ENCODE measurements at regions not wholly inside any gene's neighbourhood (a gene's known extent, or its start where the extent isn't known, plus 50 kb on each side); places are given as distances from the start of the nearest gene placed in this dataset.
A peak's percentile ranks its signal among the peaks of the same experiment; 100 is the strongest.

DNA sequence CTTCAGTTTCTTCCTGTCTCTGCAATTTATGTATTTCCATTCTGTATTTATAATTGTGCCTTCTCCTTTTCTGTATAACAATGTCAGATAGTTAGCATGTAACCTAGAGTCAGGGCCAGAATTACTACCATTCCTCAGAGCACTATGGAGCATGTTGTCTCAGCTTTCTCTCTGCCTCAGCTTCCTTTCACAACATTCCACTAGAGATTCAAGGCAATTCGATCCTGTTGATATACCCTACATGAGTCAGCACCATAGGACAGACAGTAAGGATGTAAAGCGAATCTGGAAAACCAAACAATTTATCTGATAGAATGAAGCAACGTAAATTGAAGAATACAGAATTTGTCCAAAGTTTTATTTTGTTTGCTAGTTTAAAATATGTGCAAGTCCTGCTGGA, 728.3 kb upstream of the SEMA6A start:
- CTCF ChIA-PET = interaction anchor here (1.0 to 1.3 kb wide), 2 partner anchors 14 to 15 kb away, joined by 3 read pairs; no protein-coding TSS in a partner anchor
- H3K27me3 Mint-ChIP-seq (ENCODE audit: low read depth) = no peaks in the 10 kb centered on the region
- no peak for ATAC-seq

DNA sequence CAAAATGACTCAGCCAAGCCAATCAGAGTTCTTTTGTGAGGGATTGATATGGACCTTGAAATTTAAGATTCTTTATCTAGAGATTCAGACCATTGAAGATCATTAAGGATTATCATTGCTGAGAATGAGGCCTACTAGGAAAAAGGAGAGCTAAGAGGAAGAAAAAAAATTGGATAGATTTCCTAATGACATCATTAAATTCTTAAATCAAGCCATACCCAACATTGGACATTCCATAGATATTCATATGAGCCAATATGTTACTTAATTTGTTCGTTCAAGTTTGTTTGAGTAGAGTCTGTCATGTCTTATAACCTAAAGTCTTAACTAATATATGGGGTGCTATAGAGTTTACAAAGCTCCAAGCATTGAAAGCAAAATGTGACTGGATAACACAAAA, 727.9 kb upstream of the SEMA6A start:
- no peak for ATAC-seq
- DNase-seq (ENCODE audit: low spot score) = no peak
- peaks cover 11% of the 10 kb centered on the region for H3K9me3 Mint-ChIP-seq
- ChIA-PET POLR2A (interaction anchor here (0.7 kb wide), 1 partner anchor 23 kb away, joined by 3 read pairs; no protein-coding TSS in a partner anchor), CTCF (interaction anchor here (1.0 to 1.3 kb wide), 2 partner anchors 14 to 16 kb away, joined by 3 read pairs; no protein-coding TSS in a partner anchor)
- no peak overlapping the region for H3K4me3 Mint-ChIP-seq
- H3K27me3 Mint-ChIP-seq (ENCODE audit: low read depth) = no peaks in the 10 kb centered on the region
- H3K4me1 Mint-ChIP-seq = peaks cover 29% of the 10 kb centered on the region
- no peak for TF ChIP-seq ELF4 (CRISPR knock-in tag; IDR thresholded peaks at IDR 0.05; ENCODE audit: low read depth)
- no peak for TF ChIP-seq FOXJ3 (CRISPR knock-in tag; IDR thresholded peaks at IDR 0.05; ENCODE audit: borderline replicate concordance)
- TF ChIP-seq, protein P1, sequence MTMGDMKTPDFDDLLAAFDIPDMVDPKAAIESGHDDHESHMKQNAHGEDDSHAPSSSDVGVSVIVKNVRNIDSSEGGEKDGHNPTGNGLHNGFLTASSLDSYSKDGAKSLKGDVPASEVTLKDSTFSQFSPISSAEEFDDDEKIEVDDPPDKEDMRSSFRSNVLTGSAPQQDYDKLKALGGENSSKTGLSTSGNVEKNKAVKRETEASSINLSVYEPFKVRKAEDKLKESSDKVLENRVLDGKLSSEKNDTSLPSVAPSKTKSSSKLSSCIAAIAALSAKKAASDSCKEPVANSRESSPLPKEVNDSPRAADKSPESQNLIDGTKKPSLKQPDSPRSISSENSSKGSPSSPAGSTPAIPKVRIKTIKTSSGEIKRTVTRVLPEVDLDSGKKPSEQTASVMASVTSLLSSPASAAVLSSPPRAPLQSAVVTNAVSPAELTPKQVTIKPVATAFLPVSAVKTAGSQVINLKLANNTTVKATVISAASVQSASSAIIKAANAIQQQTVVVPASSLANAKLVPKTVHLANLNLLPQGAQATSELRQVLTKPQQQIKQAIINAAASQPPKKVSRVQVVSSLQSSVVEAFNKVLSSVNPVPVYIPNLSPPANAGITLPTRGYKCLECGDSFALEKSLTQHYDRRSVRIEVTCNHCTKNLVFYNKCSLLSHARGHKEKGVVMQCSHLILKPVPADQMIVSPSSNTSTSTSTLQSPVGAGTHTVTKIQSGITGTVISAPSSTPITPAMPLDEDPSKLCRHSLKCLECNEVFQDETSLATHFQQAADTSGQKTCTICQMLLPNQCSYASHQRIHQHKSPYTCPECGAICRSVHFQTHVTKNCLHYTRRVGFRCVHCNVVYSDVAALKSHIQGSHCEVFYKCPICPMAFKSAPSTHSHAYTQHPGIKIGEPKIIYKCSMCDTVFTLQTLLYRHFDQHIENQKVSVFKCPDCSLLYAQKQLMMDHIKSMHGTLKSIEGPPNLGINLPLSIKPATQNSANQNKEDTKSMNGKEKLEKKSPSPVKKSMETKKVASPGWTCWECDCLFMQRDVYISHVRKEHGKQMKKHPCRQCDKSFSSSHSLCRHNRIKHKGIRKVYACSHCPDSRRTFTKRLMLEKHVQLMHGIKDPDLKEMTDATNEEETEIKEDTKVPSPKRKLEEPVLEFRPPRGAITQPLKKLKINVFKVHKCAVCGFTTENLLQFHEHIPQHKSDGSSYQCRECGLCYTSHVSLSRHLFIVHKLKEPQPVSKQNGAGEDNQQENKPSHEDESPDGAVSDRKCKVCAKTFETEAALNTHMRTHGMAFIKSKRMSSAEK (CRISPR knock-in tag; IDR thresholded peaks at IDR 0.05; ENCODE audit: borderline replicate concordance) = no peak
- TF ChIP-seq HMGA2 (CRISPR knock-in tag; IDR thresholded peaks at IDR 0.05) = no peak
- TF ChIP-seq, protein P2, sequence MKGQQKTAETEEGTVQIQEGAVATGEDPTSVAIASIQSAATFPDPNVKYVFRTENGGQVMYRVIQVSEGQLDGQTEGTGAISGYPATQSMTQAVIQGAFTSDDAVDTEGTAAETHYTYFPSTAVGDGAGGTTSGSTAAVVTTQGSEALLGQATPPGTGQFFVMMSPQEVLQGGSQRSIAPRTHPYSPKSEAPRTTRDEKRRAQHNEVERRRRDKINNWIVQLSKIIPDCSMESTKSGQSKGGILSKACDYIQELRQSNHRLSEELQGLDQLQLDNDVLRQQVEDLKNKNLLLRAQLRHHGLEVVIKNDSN (CRISPR knock-in tag; IDR thresholded peaks at IDR 0.05) = no peak
- TF ChIP-seq, protein P3, sequence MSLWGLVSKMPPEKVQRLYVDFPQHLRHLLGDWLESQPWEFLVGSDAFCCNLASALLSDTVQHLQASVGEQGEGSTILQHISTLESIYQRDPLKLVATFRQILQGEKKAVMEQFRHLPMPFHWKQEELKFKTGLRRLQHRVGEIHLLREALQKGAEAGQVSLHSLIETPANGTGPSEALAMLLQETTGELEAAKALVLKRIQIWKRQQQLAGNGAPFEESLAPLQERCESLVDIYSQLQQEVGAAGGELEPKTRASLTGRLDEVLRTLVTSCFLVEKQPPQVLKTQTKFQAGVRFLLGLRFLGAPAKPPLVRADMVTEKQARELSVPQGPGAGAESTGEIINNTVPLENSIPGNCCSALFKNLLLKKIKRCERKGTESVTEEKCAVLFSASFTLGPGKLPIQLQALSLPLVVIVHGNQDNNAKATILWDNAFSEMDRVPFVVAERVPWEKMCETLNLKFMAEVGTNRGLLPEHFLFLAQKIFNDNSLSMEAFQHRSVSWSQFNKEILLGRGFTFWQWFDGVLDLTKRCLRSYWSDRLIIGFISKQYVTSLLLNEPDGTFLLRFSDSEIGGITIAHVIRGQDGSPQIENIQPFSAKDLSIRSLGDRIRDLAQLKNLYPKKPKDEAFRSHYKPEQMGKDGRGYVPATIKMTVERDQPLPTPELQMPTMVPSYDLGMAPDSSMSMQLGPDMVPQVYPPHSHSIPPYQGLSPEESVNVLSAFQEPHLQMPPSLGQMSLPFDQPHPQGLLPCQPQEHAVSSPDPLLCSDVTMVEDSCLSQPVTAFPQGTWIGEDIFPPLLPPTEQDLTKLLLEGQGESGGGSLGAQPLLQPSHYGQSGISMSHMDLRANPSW (CRISPR knock-in tag; conservative IDR thresholded peaks at IDR 0.05; ENCODE audit: low read depth) = no peak
- TF ChIP-seq ZNF263 (CRISPR knock-in tag; IDR thresholded peaks at IDR 0.05; ENCODE audit: low read depth) = no peak
- TF ChIP-seq, protein P4, sequence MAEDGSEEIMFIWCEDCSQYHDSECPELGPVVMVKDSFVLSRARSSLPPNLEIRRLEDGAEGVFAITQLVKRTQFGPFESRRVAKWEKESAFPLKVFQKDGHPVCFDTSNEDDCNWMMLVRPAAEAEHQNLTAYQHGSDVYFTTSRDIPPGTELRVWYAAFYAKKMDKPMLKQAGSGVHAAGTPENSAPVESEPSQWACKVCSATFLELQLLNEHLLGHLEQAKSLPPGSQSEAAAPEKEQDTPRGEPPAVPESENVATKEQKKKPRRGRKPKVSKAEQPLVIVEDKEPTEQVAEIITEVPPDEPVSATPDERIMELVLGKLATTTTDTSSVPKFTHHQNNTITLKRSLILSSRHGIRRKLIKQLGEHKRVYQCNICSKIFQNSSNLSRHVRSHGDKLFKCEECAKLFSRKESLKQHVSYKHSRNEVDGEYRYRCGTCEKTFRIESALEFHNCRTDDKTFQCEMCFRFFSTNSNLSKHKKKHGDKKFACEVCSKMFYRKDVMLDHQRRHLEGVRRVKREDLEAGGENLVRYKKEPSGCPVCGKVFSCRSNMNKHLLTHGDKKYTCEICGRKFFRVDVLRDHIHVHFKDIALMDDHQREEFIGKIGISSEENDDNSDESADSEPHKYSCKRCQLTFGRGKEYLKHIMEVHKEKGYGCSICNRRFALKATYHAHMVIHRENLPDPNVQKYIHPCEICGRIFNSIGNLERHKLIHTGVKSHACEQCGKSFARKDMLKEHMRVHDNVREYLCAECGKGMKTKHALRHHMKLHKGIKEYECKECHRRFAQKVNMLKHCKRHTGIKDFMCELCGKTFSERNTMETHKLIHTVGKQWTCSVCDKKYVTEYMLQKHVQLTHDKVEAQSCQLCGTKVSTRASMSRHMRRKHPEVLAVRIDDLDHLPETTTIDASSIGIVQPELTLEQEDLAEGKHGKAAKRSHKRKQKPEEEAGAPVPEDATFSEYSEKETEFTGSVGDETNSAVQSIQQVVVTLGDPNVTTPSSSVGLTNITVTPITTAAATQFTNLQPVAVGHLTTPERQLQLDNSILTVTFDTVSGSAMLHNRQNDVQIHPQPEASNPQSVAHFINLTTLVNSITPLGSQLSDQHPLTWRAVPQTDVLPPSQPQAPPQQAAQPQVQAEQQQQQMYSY (CRISPR knock-in tag; IDR thresholded peaks at IDR 0.05) = no peak
- no peak for TF ChIP-seq NR3C1 (CRISPR knock-in tag; conservative IDR thresholded peaks at IDR 0.05; ENCODE audit: low read depth)
- TF ChIP-seq NFE2L1 (CRISPR knock-in tag; IDR thresholded peaks at IDR 0.05) = no peak
- TF ChIP-seq NR1H2 (CRISPR knock-in tag; IDR thresholded peaks at IDR 0.05) = no peak
- TF ChIP-seq KAT7 (CRISPR knock-in tag; IDR thresholded peaks at IDR 0.05; ENCODE audit: borderline replicate concordance) = no peak
- TF ChIP-seq JUN (CRISPR knock-in tag; IDR thresholded peaks at IDR 0.05) = no peak
- no peak for TF ChIP-seq EMX1 (CRISPR knock-in tag; IDR thresholded peaks at IDR 0.05)
- peaks cover 12% of the 10 kb centered on the region; the same call in 1 of the 2 replicates for H3K36me3 Mint-ChIP-seq
- no peak overlapping the region for H3K27ac Mint-ChIP-seq

More for the DNA sequence above, 728.3 kb upstream of the SEMA6A start:
- peaks cover 11% of the 10 kb centered on the region for H3K9me3 Mint-ChIP-seq
- H3K36me3 Mint-ChIP-seq = peaks cover 12% of the 10 kb centered on the region; the same call in 1 of the 2 replicates
- peak overlapping the region; percentile 0; the same call in 1 of the 2 replicates for H3K27ac Mint-ChIP-seq
- no peak overlapping the region for H3K4me3 Mint-ChIP-seq
- DNase-seq (ENCODE audit: low spot score) = no peak
- TF ChIP-seq, protein P5, sequence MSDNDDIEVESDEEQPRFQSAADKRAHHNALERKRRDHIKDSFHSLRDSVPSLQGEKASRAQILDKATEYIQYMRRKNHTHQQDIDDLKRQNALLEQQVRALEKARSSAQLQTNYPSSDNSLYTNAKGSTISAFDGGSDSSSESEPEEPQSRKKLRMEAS (CRISPR knock-in tag; IDR thresholded peaks at IDR 0.05) = no peak
- TF ChIP-seq TP53 (CRISPR knock-in tag; IDR thresholded peaks at IDR 0.05) (no peak), ZNF138 (CRISPR knock-in tag; conservative IDR thresholded peaks at IDR 0.05) (no peak)
- POLR2A ChIA-PET = interaction anchor here (0.7 kb wide), 1 partner anchor 23 kb away, joined by 3 read pairs; no protein-coding TSS in a partner anchor
- H3K4me1 Mint-ChIP-seq = peaks cover 29% of the 10 kb centered on the region
